ENCODE measurements at regions not wholly inside any gene's neighbourhood (a gene's known extent, or its start where the extent isn't known, plus 50 kb on each side); places are given as distances from the start of the nearest gene placed in this dataset.

GRCh38 chr12:127414186-127414585 is 852.8 kb upstream of the TMEM132C start:
- H3K27ac ChIP-seq, result no peak overlapping the region
- no peaks in the 10 kb centered on the region for H3K27me3 ChIP-seq
- H3K9me3 ChIP-seq (ENCODE audit: low read depth), result no peaks in the 10 kb centered on the region
- H4K20me1 ChIP-seq (ENCODE audit: low read depth), result no peaks in the 10 kb centered on the region
- no peak overlapping the region for H3K9ac ChIP-seq
- no peaks in the 10 kb centered on the region for H3K36me3 ChIP-seq
- H3K4me3 Mint-ChIP-seq, result no peak overlapping the region
- H3K36me3 Mint-ChIP-seq, result no peaks in the 10 kb centered on the region
- TF ChIP-seq EZH2 (IDR thresholded peaks at IDR 0.05) (no peak), EZH2phosphoT487 (IDR thresholded peaks at IDR 0.05) (no peak)
- no peaks in the 10 kb centered on the region for H3K79me2 ChIP-seq (ENCODE audit: low read depth)
- no peak overlapping the region for H3K4me3 ChIP-seq
- H3F3A ChIP-seq (ENCODE audit: low read depth), result peaks cover 5% of the 10 kb centered on the region
- DNase-seq (ENCODE audit: low spot score), result no peak
- H3K4me2 ChIP-seq, result no peak overlapping the region
- H2AFZ ChIP-seq (replicated peaks), result no peak overlapping the region
- H3K4me1 ChIP-seq, result peaks cover 13% of the 10 kb centered on the region
- peaks cover 3% of the 10 kb centered on the region for H3K9me3 Mint-ChIP-seq
- H3K27ac Mint-ChIP-seq, result no peak overlapping the region
- H3K4me1 Mint-ChIP-seq, result peaks cover 3% of the 10 kb centered on the region
- H3K27me3 Mint-ChIP-seq (ENCODE audit: insufficient read depth, low read depth), result peaks cover 4% of the 10 kb centered on the region

DNA sequence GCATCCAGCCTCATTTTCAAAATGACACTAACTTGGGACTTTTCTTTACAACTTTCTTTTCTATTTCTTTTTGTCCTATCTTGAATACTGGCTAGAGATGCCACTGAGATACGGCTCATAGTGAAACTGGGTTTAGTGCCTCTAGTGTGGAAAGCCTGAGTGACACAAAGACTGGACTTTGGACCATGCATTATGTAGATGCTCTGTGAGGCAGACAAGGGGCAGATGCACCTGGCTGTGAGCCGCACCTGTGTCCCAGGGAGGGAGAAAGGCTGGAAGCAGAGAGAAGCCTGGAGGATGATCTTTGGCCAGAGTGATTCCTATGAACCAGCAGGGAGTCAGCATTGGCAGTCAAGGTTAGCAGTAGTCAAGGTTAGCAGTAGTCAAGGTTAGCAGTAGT is 852.3 kb upstream of the TMEM132C start:
- Histone ChIP-seq H3K4me2 (no peak overlapping the region), H3K4me1 (peaks cover 13% of the 10 kb centered on the region), H3K79me2 (ENCODE audit: low read depth) (no peaks in the 10 kb centered on the region), H3K9ac (no peak overlapping the region), H3K36me3 (no peaks in the 10 kb centered on the region), H3K27me3 (no peaks in the 10 kb centered on the region), H4K20me1 (ENCODE audit: low read depth) (no peaks in the 10 kb centered on the region), H3F3A (ENCODE audit: low read depth) (peaks cover 5% of the 10 kb centered on the region), H3K4me3 (no peak overlapping the region), H3K9me3 (ENCODE audit: low read depth) (no peaks in the 10 kb centered on the region), H2AFZ (replicated peaks) (no peak overlapping the region), H3K27ac (no peak overlapping the region)
- Mint-ChIP-seq H3K9me3 (peaks cover 3% of the 10 kb centered on the region), H3K27me3 (ENCODE audit: insufficient read depth, low read depth) (peaks cover 4% of the 10 kb centered on the region), H3K27ac (no peak overlapping the region), H3K4me3 (no peak overlapping the region), H3K4me1 (peaks cover 3% of the 10 kb centered on the region), H3K36me3 (no peaks in the 10 kb centered on the region)
- DNase-seq (ENCODE audit: low spot score), result no peak
- no peak for TF ChIP-seq EZH2 (IDR thresholded peaks at IDR 0.05)
- no peak for TF ChIP-seq CTCF (IDR thresholded peaks at IDR 0.05)
- no peak for TF ChIP-seq EZH2phosphoT487 (IDR thresholded peaks at IDR 0.05)

GRCh38 chr12:127416796-127417195 is 850.2 kb upstream of the TMEM132C start:
- Histone ChIP-seq H3K79me2 (ENCODE audit: low read depth) (no peaks in the 10 kb centered on the region), H3K4me2 (no peak overlapping the region), H4K20me1 (ENCODE audit: low read depth) (no peaks in the 10 kb centered on the region), H3K27me3 (no peaks in the 10 kb centered on the region), H3K9ac (no peak overlapping the region), H3K4me1 (peaks cover 13% of the 10 kb centered on the region), H3K4me3 (no peak overlapping the region), H3K27ac (no peak overlapping the region), H3F3A (ENCODE audit: low read depth) (peaks cover 5% of the 10 kb centered on the region), H3K9me3 (ENCODE audit: low read depth) (no peaks in the 10 kb centered on the region), H3K36me3 (no peaks in the 10 kb centered on the region), H2AFZ (replicated peaks) (no peak overlapping the region)
- TF ChIP-seq EZH2 (IDR thresholded peaks at IDR 0.05), result no peak
- no peak for TF ChIP-seq CTCF (IDR thresholded peaks at IDR 0.05)
- no peak for TF ChIP-seq EZH2phosphoT487 (IDR thresholded peaks at IDR 0.05)
- DNase-seq (ENCODE audit: low spot score), result no peak
- H3K27me3 Mint-ChIP-seq (ENCODE audit: insufficient read depth, low read depth), result peaks cover 2% of the 10 kb centered on the region
- no peak overlapping the region for H3K4me3 Mint-ChIP-seq
- no peaks in the 10 kb centered on the region for H3K36me3 Mint-ChIP-seq
- peaks cover 3% of the 10 kb centered on the region for H3K9me3 Mint-ChIP-seq
- no peaks in the 10 kb centered on the region for H3K4me1 Mint-ChIP-seq
- H3K27ac Mint-ChIP-seq, result no peak overlapping the region

- H4K20me1 ChIP-seq (ENCODE audit: low read depth), result no peaks in the 10 kb centered on the region
- no peaks in the 10 kb centered on the region for H3K4me1 Mint-ChIP-seq
- H3K27me3 ChIP-seq, result no peaks in the 10 kb centered on the region
- no peak overlapping the region for H2AFZ ChIP-seq (replicated peaks)
- no peak overlapping the region for H3K4me3 Mint-ChIP-seq
- H3K27ac Mint-ChIP-seq, result no peak overlapping the region
- no peak overlapping the region for H3K4me3 ChIP-seq
- peaks cover 5% of the 10 kb centered on the region for H3F3A ChIP-seq (ENCODE audit: low read depth)
- DNase-seq (ENCODE audit: low spot score), result no peak
- peaks cover 13% of the 10 kb centered on the region for H3K4me1 ChIP-seq
- H3K36me3 Mint-ChIP-seq, result no peaks in the 10 kb centered on the region
- peaks cover 2% of the 10 kb centered on the region for H3K27me3 Mint-ChIP-seq (ENCODE audit: insufficient read depth, low read depth)
- TF ChIP-seq EZH2phosphoT487 (IDR thresholded peaks at IDR 0.05) (no peak), CTCF (IDR thresholded peaks at IDR 0.05) (no peak), EZH2 (IDR thresholded peaks at IDR 0.05) (no peak)
- peaks cover 3% of the 10 kb centered on the region for H3K9me3 Mint-ChIP-seq
- no peaks in the 10 kb centered on the region for H3K9me3 ChIP-seq (ENCODE audit: low read depth)
- H3K27ac ChIP-seq, result no peak overlapping the region
- no peaks in the 10 kb centered on the region for H3K36me3 ChIP-seq
- no peak overlapping the region for H3K4me2 ChIP-seq
- no peak overlapping the region for H3K9ac ChIP-seq
- no peaks in the 10 kb centered on the region for H3K79me2 ChIP-seq (ENCODE audit: low read depth)
These were observed 847.9 kb upstream of the TMEM132C start for GRCh38 chr12:127419111-127419510.
